ENCODE measurements at regions not wholly inside any gene's neighbourhood (a gene's known extent, or its start where the extent isn't known, plus 50 kb on each side); places are given as distances from the start of the nearest gene placed in this dataset.

DNA sequence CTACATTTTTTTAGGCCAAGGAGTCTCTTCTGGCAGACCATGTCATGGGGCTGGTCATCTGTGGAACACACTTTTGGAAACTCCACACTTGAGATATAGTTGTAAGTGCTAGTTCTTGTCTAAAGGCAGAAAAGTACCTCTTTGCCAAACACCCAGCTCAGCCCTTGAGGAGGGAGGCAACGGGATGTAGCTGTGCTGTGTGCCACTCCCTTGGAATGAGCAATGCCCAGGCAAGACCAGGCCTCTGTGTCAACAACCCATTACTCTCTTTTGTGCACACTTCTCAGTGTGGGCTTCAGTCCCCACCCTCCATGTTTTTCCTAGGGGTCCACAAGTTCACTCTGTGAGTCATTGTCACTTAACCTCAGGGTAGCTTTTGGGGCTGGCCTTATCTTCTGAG is 528.3 kb upstream of the CFAP20DC start:
- DNase-seq: no peak

DNA sequence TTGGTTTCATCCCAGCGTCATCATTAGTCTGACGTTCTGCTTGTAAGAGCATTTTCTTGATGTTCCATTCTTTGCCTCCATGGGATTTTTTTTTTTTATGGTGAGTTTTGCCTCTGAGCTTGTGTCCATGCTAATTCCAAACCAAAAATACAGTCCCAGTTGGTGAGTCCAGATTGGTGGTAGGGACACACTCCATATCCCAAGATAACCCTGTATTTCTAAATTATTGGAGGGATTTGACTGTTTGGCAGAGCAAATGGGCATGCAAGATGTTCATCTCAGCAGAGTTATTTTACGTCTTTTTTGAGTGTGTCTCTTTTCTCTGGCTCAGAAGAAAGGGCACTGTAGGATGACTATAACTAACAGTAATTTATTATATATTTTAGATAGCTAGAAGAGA is 526.8 kb upstream of the CFAP20DC start:
- no peak for DNase-seq

DNA sequence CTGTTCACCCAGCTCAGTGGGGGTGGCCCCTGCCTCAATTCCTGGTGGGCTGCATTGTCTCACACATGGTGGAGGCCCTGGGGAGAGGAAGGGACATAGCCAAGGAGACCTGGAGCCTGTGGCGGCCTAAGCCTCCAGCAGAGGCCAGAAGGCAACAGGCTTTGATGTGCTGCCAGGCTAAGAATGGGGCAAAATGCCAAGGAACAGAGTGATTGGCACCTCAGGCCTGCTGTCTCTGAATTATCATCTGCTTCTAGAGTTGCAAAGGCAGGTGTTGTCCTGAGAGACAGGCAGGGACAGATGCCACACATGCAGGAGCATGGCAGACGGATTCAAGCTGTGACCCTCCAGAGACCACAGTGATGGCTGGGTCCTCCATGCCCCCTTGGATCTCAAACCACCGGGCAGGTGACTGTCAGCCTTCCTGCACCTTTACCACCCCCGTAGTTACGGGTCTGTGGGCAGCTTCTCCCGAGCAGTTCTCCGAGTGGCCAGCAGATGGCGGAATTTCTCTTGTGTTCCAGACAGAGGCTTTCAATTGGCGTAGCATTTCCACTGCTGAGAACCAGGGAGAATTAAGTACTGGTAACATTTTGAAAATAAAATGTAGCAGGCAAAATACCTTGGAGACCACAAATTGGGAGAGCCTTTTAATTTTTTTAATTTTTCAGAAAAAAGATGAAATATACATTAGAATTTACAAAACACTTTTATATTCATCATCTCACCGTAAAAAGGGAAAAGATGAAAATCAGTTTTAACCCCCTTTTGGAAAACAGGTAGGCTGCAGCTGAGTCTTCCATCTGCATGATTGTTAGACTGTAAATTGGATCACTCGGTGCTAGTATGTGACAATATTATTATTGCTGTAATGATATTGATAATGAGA is 525.5 kb upstream of the CFAP20DC start:
- DNase-seq: peak; percentile 83

DNA sequence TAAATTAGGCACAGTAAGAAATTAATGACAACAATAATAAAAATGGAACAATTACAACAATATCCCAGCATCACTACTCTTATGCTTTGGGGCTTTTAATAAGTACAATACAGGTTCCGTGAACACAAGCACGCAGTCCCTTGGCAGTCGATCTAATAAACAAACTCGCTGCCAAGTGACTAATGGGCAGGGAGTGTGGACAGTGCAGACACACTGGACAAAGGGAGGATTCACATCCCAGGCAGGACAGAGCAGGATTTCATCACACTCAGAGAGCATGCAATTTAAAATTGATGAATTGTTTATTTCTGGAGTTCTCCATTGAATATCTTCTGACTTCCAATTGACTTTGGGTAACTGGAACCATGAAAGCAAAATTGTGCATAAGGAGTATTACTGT is 524.1 kb upstream of the CFAP20DC start:
- DNase-seq: no peak

DNA sequence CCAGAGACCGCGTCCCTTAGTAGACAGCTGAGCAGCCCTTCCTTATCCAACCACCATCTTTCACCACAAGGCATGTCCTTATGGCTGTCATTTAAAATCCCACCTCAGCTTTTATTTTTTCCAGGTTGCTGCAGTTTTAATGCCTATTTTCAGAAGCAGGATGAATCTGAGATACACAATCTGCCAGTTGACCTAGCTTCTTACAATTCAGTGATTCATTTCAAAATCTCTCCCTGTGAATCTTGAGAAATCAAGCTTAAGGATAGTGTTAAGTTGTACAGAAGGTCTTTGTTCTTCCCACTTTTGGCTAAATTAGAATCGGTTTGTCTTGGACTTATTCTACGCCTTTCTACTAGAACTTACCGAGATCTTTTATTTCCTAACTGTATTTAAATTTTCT is 522.3 kb upstream of the CFAP20DC start:
- no peak for DNase-seq

DNA sequence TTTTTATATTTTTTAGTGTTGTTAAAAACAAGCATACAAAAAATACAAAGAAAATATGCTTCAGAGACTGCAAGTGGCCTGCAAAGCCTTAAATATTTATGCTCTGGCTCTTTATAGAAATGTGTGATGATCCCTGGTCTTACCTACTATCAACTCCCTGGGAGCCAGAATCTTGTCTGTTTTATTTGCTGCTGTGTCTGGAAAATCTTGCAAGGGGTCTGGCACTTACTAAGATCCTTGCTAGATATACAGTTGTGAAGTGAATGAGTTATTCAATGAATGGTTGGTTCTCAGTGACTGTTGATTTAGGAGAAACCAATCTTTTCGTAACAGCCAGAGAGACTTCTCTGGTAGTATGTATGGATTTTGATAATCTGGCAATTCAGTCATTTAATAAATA is 521.0 kb upstream of the CFAP20DC start:
- no peak for DNase-seq

DNA sequence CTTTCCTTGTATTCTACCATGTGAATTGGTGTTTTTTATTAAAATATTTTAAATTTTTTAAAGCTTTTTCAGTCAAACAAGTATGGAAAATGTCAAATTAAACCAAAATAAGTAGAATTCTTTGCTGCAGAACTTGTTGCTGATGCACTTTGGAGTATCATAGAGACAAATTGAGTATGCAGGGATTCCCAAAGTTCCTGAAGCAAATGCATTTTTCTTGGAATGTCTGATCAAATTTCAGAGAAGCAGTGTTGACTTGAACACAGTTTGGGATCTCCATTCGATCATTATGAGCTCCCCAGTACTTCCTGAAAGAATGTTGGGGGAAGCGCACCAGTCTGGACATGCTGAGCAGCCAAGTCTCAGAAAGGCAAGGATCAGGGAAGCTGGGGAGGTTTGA is 517.8 kb upstream of the CFAP20DC start:
- DNase-seq: no peak

DNA sequence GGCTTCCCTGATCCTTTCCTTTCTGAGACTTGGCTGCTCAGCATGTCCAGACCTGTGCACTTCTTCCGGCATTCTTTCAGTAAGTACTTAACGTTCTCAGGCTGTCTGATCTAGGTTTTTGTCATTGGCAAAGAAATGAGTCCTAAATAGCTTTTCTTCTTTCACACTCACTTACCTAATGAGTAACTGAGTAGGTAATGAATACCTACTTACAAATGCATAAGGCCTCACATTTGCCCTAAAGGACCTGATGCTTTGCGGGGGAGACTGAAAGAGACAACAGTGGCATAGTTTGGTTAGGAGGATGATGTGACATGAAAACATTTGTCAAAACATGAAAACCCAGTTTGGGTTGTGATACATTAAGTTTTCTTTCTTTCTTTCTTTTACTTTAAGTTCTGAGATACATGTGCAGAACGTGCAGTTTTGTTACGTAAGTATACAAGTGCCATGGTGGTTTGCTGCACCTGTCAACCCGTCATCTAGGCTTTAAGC is 516.7 kb upstream of the CFAP20DC start:
- no peak for DNase-seq

DNA sequence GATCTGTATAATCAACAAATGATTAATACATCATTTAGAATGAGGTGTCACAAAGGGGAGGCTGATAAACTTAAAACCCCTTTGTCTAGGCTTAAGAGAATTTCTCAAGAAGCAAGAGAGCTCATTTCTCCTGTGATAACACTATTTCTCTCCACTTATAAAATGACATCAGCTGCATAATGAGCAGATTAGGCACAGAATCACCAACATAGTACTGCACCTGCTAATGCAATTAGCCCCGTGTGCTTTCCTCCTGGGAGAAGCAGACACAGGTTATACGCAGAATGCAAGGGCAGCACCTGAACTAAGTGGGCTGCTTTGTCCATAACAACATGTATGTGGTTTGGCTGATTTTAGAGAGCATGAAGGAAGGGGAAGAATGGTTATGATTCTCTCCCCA is 515.3 kb upstream of the CFAP20DC start:
- no peak for DNase-seq

DNA sequence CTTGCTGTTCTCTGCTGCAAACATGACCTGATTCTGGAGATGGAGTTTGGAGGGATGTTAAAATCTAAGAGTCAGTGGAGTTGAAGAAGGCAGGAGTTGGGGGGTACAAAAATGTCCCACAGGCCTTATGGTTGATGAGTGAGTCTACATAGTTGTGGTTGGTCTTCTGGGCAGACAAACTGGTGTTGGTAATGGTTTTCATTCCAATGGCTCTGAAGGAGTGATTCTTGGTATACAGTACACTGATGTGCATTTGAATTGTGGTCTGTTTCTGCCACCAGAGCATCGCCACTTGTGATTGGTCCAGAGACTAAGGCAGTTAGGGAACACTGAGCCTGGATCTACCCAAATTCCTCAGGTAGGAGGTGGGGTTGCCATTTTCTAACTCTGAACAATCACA is 514.1 kb upstream of the CFAP20DC start:
- DNase-seq: no peak

DNA sequence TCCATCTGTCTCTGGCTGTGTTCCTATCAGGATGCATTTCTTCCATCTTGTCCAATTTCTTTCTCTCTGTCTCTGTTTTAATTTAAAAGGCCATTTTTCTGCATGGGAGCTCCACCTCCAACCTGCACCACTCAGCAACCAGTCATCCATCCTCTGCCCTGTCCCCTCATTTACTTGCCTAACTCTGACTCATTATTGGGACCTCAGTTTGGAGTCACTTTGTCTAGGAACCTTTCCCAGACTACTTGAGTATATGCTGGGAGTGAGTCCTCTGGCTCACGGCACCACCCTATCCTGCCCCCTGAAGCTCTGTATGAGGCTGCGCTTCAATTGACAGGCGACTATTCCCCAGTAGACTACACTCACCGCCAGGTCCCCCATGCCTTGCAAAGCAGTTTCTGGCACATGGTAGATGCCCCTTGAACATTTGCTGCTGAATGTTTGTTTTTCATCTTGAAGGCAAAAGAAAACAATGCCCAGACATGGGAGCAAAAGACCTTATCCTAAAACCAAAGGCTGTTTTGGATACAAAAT is 513.3 kb upstream of the CFAP20DC start:
- no peak for DNase-seq

DNA sequence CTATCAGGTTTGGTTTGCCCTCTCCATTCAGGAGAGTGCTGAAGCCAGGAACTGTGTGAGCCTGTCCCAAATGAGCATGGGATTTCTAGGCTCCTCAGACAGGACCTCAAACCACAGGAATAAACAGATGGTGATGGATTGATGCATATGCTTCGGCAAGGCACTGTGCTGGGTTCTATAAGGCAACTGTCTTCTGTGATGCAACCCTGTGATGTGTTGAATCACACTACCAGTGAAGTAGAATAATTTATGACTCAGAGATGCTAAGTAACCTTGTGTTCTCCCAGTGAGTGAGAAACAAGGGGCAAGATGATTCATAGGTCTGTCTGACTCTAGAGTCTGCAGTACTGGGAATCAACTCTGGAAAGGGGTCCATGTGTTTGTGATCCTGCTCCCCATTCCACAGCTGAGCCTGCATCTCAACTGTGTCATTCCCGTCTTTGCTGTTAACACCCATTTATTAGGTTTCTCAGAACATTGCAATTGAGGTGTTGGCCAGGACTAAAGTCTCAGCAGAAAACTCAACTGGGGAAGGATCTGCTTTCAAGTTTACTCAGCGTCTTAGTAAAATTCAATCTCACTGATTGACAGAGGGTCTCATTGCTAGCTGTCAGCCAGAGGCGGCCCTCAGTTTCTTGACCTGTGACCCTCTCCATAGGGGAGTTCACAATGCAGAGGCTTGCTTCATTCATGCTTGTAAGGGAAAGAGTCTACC is 510.1 kb upstream of the CFAP20DC start:
- DNase-seq: peak; percentile 11

DNA sequence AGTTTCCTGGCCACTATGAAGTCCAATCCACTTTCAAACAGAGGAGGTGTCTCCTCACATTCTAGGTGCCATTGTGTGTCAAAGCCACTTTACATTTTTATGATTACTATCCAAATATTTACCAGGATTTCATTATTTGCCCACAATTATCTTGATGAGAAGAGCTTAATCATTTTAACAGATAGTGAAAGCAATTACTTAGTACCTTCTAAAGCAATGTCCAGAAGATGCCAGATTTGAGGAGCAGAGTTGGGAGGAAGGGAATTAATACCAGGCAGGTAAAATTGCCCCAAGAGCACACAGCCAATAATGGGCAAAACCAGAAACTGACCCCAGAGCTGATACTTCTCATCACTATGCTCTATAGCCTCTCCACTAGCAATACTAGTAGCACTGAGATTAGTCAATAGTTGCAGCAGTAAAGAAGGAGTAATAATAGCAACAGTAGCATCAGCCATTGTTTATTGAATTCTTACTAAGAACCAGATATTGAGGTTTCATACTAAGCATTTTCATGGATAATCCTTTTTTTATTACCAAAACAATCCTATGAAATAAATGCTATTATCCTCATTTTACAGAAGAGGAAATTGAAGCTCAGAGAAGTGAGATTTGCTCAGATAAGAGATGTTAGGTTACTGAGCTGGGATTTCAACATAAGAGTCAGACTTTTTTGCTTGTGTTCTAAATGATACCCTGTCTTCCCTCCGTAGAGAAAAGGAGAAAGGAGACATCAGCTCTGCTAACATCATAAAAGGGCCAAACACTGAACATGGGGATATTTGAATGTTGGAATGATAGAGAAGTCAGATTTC is 509.3 kb upstream of the CFAP20DC start:
- DNase-seq: peak; percentile 27

DNA sequence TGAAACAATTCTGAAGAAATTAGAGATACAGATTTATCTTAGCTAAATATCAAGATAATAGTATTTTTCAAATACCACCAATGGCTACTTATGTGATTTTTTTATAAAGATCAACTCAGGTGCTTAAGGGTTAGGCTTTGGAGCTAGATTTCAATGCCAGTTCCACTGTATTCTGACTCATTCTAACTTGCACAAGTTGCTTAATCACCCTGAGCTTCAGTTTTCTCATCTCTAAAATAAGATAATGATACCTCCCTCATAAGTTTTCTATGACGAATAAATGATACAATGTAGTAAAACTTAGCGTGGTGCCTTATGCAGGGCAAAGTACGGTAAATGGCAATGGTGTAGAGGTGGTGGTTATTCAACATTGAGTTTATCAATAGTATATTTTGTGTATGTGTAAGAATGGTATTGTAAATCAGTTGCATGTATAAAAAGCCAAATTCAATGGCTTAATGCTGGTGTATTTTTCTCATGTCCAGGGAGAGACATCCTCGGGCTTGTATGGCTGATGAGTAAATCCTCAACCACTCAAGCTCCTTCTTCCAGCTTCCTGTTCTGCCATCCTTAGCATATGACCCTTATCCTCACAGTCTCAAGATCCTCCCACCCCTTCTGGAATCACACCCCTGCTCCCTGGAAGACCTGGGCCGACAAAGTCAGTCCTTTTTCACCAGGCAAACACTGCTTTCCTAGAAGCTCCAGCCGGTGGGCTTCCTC is 505.9 kb upstream of the CFAP20DC start:
- DNase-seq: no peak

DNA sequence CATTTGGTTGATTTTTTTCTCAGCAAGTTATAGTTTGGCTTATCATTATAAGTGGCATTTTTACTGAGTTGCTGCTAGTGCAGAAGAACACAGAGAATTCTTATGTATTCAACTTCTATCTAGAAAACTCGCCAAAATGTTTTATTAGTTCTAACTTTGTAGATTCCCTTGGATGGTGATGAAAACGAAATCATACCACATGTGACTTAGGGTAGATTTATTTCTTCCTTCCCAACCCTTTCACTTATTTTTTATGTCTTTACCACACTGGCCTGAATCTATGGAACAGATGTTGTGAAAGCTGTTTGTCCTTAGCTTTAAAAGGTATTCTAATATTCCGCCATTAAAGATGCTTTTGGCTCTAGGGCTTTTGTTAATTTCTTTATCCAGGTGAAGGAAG is 503.3 kb upstream of the CFAP20DC start:
- no peak for DNase-seq

DNA sequence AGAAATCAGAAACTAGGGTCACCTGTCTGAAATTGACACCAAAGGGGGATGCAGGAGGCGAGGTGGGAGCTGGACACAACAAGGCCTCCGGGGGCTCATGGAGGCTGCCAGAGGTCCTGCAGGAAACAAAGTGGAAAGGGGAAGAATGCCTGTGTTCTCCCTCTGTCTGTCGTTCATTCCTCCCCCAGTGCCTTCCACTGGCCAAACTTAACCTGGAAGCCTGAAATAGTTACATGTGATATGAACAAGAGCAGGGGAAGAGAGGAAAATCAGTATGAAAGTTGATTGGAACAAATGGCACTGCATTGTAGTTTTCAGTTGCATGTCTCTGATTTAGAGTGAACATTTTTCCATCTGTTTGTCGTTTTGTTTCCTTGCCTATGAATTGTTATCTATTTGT is 502.0 kb upstream of the CFAP20DC start:
- DNase-seq: no peak

DNA sequence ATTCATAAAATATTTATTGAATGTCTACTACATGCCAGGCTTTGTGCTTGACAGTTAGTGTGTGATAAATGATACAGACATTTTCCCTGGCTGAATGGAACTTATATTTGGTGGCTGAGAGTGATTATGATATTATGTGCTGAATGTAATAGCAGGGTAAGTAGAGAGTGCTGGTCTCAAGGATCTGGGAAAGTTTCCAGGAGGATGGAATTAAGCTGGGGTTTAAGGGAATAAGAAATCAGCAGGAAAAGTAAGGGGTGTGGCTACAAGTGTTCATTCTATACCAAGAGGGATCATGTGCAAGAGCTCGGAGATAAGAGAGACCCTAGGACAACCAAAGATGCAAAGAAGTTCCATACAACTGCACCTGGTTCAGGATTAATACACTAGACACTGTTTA is 500.1 kb upstream of the CFAP20DC start:
- DNase-seq: no peak

DNA sequence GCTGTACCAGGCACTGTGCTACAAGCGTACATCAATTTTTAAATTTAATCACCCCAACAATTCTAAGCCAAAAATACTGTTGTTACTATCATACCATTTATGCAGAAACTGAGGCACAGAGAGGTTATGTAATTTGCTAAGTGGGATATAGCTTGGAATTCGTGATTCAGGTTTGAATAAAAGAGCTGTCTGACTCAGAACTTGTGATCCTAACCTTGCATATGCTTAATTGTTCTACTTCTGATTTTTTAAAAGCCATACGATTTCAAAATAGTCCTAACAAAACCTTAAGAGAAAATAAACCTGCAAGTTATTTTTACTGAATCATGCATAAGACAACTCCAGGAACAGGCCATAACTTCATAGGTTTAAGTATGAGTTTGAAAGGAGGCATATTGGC is 498.0 kb upstream of the CFAP20DC start:
- DNase-seq: no peak

DNA sequence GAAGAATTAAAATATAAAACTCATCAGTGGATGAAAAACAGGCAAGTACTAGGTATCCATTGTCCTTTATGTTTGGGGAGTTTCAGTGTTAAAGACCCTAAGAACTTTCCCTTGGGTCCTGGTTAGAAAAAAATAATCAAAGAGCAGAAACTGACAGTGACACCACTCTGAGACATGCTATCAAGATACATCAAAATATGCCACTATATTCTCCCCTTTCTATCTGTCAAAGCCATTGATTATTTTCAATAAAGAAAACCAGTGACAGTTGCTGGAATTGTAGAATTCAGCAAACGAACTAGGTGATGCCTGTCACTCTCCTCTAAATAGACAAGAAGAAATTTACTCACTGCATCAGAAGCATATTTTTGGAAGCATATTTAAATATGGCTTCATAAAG is 496.7 kb upstream of the CFAP20DC start:
- DNase-seq: no peak

DNA sequence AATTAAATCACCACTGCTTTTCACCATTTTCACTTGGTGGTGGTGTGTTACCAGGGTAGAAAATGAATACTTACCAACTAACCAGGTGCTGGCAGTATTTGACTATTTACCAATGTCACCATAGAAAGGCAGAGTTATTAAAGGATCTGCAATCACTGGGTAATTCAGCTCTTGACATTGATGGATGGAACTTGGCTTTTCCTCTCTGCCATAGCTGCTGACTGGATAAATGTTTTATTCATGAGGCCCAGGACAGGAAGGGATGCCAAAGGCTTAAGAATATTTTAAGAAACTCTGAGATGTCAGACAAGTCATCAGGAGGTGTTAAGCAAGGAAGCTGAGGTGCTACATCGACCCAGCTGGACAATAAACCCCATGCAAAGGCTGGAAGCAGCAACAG is 495.5 kb upstream of the CFAP20DC start:
- DNase-seq: no peak

DNA sequence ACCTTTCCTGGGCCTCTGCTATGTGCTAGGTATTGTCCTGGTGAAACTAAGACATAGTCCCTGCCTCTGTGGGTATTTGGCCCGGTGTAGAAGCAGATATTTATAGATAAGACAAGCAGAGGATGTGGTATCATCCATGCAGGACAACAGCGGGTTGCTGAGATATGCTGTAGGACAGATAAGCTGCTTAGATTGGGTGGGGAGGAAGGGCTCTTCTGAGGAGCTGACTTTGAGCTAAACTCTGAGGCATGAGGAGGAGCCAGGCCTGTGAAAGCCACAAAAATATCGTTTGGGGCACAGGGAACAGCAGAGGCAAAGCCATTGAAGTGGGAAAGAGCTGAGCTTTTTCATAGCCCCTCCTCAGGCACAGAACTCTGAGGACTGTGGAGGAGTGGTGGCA is 492.5 kb upstream of the CFAP20DC start:
- DNase-seq: peak; percentile 90

DNA sequence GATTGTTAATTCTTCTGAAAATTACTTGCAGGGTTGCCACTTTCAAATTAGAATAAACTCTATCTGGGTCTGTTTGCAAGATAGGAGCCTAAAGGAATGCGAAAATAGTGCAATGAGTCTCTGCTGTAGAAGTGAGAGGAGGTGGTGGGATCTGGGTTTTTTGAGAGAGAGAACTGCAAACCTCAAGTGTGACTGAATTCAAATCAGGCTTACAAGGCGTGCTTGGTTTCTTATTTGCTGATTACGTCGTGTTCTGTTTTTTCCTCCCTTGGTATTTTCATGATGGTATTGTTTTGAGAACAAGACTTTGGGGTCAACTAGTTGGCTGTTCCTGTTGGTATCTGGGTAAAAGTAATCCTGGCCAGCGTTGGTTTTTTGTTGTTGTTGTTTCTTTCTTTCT is 490.9 kb upstream of the CFAP20DC start:
- DNase-seq: no peak
